ENCODE measurements at regions not wholly inside any gene's neighbourhood (a gene's known extent, or its start where the extent isn't known, plus 50 kb on each side); places are given as distances from the start of the nearest gene placed in this dataset.

DNA sequence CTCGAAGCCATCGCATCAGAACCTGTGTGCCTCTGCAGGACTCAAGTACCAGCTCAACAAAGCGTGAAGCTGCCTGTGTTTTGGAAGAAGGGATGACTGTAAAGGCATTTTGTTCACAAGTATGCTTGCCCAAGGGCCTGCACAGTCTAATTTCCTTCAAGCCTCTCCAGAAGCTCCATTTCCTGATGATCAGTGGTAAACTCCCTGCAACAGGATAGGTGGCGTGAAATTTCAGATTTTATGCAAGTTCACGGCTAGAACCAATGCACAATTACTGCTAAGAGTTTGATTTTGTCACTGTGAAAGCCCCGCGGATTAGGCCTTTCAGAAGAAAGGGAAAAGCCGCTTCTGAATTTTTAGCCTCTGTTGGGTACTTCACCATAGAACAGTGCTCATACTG lies 89.2 kb upstream of the TAPT1 start (continued):
- no peak for TF ChIP-seq ESRRA (IDR thresholded peaks at IDR 0.05; ENCODE audit: borderline replicate concordance, low read length)
- no peak for TF ChIP-seq ZSCAN20 (CRISPR knock-in tag; IDR thresholded peaks at IDR 0.05)

DNA sequence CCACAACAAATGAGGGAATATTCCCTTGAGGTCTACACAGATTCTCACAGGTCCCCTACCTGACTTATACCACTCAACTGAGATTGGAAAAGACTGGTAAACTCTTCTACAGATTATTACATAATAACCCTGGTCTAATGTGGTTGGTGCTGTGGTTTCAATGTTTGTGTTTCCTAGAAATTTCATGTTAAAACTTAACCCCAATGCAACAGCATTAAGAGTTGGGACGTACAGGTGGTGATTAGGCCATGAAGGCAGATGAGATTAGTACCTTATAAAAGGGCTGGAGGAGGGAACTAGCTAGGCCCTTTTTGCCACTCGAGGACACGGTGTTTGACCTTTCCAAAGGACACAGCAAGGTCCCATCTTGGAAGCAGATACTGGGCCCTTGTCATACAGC lies 84.3 kb upstream of the TAPT1 start:
- 4% methylated on average over 3 of the region's 3 CpGs for whole genome bisulfite sequencing (ENCODE audit: missing lambda C conversion rate)
- no peak for ATAC-seq
- no peak for FAIRE-seq
- no peak for DNase-seq (ENCODE audit: low read depth in 1 of 2, low spot score in 1 of 2)
- POLR2A ChIA-PET: no interaction called here
- CTCF ChIA-PET: no interaction called here
- no peaks in the 10 kb centered on the region for H3K4me1 ChIP-seq
- TF ChIP-seq PHF8 (IDR thresholded peaks at IDR 0.05; ENCODE audit: borderline replicate concordance, low read depth) (no peak), CHD2 (IDR thresholded peaks at IDR 0.05; ENCODE audit: low read length, partially characterized antibody) (no peak), HOXB13 (CRISPR knock-in tag; IDR thresholded peaks at IDR 0.05; ENCODE audit: low read depth) (no peak), RNF2 (IDR thresholded peaks at IDR 0.05; ENCODE audit: borderline replicate concordance, low read depth) (no peak), EHMT2 (IDR thresholded peaks at IDR 0.05; ENCODE audit: low read depth) (no peak), RCOR1 (IDR thresholded peaks at IDR 0.05; ENCODE audit: low read depth, low read length) (no peak), CHD4 (IDR thresholded peaks at IDR 0.05; ENCODE audit: borderline replicate concordance) (no peak), HEYL (CRISPR knock-in tag; IDR thresholded peaks at IDR 0.05) (no peak), POLR2AphosphoS2 (conservative IDR thresholded peaks at IDR 0.05; ENCODE audit: low read length) (no peak), TP53 (CRISPR knock-in tag; IDR thresholded peaks at IDR 0.05) (no peak), CEBPB (IDR thresholded peaks at IDR 0.05) (no peak), NFE2L2 (conservative IDR thresholded peaks at IDR 0.05; ENCODE audit: low read length) (no peak), ESRRA (IDR thresholded peaks at IDR 0.05; ENCODE audit: borderline replicate concordance, low read length) (no peak)
- H3K4me3 ChIP-seq: no peak overlapping the region
- H3K27ac ChIP-seq: no peak overlapping the region
- H3K4me2 ChIP-seq: no peak overlapping the region
- H3K9me3 ChIP-seq: no peaks in the 10 kb centered on the region

DNA sequence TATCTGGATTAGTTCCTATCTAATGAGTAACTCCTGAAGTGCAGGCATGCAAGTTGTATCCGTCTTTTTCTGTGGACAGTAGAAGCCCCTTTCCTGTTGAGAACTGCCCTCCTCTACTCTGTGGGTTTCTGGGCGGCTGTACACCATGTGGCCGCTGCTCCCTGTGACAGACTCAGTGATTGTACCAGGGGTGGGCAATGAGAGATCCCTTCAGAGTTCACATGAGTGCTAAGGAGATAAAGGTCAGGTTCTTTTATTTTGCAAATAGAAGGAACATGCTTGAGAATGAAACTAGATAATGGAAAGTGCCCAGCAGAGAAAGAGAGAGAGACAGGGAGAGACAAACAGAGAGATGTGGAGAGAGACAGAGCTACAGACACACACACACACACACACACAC lies 76.4 kb upstream of the TAPT1 start:
- POLR2A ChIA-PET: no interaction called here
- FAIRE-seq: no peak

DNA sequence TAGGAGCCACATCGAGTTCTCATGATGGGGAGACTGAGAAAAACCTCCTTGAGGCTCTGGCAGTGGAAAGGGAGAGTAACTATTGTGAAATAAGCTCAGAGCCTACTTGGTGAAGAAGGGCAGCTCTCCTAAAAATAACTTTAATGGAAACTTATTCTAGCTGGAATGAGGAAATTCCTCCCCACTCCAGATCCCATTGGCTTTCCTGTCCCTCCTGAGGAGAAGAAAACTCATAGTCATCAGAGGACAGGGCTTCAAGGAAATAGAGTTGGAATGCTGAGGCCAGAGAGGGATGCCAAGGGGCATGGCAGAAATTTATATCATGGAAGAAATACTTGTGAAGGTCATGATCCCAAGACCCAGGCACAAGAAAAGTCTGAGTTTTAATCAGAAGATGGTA lies 70.7 kb upstream of the TAPT1 start:
- Histone ChIP-seq H3K4me3 (no peak overlapping the region), H3K4me2 (no peak overlapping the region), H3K27ac (no peak overlapping the region), H3K4me1 (no peaks in the 10 kb centered on the region), H3K9me3 (no peaks in the 10 kb centered on the region)
- ChIA-PET POLR2A (no interaction called here), CTCF (no interaction called here)
- no peak for DNase-seq (ENCODE audit: low read depth in 1 of 2, low spot score in 1 of 2)
- TF ChIP-seq KDM5A (IDR thresholded peaks at IDR 0.05): no peak
- no peak for TF ChIP-seq ZFP36 (IDR thresholded peaks at IDR 0.05; ENCODE audit: borderline replicate concordance, partially characterized antibody)
- TF ChIP-seq, protein P1, sequence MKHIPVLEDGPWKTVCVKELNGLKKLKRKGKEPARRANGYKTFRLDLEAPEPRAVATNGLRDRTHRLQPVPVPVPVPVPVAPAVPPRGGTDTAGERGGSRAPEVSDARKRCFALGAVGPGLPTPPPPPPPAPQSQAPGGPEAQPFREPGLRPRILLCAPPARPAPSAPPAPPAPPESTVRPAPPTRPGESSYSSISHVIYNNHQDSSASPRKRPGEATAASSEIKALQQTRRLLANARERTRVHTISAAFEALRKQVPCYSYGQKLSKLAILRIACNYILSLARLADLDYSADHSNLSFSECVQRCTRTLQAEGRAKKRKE (CRISPR knock-in tag; IDR thresholded peaks at IDR 0.05; ENCODE audit: low read depth): no peak
- TF ChIP-seq KDM1A (IDR thresholded peaks at IDR 0.05; ENCODE audit: low read depth): no peak
- TF ChIP-seq, protein P2, sequence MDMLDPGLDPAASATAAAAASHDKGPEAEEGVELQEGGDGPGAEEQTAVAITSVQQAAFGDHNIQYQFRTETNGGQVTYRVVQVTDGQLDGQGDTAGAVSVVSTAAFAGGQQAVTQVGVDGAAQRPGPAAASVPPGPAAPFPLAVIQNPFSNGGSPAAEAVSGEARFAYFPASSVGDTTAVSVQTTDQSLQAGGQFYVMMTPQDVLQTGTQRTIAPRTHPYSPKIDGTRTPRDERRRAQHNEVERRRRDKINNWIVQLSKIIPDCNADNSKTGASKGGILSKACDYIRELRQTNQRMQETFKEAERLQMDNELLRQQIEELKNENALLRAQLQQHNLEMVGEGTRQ (IDR thresholded peaks at IDR 0.05): no peak
- TF ChIP-seq FOSB (CRISPR knock-in tag; IDR thresholded peaks at IDR 0.05): no peak
- TF ChIP-seq, protein P3, sequence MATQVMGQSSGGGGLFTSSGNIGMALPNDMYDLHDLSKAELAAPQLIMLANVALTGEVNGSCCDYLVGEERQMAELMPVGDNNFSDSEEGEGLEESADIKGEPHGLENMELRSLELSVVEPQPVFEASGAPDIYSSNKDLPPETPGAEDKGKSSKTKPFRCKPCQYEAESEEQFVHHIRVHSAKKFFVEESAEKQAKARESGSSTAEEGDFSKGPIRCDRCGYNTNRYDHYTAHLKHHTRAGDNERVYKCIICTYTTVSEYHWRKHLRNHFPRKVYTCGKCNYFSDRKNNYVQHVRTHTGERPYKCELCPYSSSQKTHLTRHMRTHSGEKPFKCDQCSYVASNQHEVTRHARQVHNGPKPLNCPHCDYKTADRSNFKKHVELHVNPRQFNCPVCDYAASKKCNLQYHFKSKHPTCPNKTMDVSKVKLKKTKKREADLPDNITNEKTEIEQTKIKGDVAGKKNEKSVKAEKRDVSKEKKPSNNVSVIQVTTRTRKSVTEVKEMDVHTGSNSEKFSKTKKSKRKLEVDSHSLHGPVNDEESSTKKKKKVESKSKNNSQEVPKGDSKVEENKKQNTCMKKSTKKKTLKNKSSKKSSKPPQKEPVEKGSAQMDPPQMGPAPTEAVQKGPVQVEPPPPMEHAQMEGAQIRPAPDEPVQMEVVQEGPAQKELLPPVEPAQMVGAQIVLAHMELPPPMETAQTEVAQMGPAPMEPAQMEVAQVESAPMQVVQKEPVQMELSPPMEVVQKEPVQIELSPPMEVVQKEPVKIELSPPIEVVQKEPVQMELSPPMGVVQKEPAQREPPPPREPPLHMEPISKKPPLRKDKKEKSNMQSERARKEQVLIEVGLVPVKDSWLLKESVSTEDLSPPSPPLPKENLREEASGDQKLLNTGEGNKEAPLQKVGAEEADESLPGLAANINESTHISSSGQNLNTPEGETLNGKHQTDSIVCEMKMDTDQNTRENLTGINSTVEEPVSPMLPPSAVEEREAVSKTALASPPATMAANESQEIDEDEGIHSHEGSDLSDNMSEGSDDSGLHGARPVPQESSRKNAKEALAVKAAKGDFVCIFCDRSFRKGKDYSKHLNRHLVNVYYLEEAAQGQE (IDR thresholded peaks at IDR 0.05): no peak
- no peak for TF ChIP-seq MAFK (IDR thresholded peaks at IDR 0.05; ENCODE audit: partially characterized antibody)
- no peak for TF ChIP-seq RARB (CRISPR knock-in tag; IDR thresholded peaks at IDR 0.05)
- TF ChIP-seq, protein P4, sequence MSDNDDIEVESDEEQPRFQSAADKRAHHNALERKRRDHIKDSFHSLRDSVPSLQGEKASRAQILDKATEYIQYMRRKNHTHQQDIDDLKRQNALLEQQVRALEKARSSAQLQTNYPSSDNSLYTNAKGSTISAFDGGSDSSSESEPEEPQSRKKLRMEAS (IDR thresholded peaks at IDR 0.05): no peak
- no peak for TF ChIP-seq RAD21 (conservative IDR thresholded peaks at IDR 0.05 in 1 of 2, IDR thresholded peaks at IDR 0.05 in 1 of 2)
- TF ChIP-seq HOXB13 (CRISPR knock-in tag; IDR thresholded peaks at IDR 0.05; ENCODE audit: low read depth): no peak
- WGBS (ENCODE audit: missing lambda C conversion rate): 0% methylated on average over 1 of the region's 1 CpG
- ATAC-seq: no peak
- FAIRE-seq: no peak

More for the DNA sequence above, 76.4 kb upstream of the TAPT1 start:
- no peak overlapping the region for H3K4me2 ChIP-seq
- no peaks in the 10 kb centered on the region for H3K9me3 ChIP-seq
- H3K4me3 ChIP-seq: no peak overlapping the region
- CTCF ChIA-PET: no interaction called here
- H3K27ac ChIP-seq: no peak overlapping the region
- WGBS (ENCODE audit: missing lambda C conversion rate): 0% methylated on average over 3 of the region's 3 CpGs
- H3K4me1 ChIP-seq: no peaks in the 10 kb centered on the region
- DNase-seq (ENCODE audit: low read depth in 1 of 2, low spot score in 1 of 2): no peak
- TF ChIP-seq HOXB13 (CRISPR knock-in tag; IDR thresholded peaks at IDR 0.05; ENCODE audit: low read depth) (no peak), RFX5 (IDR thresholded peaks at IDR 0.05) (no peak), SMC3 (IDR thresholded peaks at IDR 0.05) (no peak), ESRRA (IDR thresholded peaks at IDR 0.05; ENCODE audit: borderline replicate concordance, low read length) (no peak), HEYL (CRISPR knock-in tag; IDR thresholded peaks at IDR 0.05) (no peak), KDM5A (IDR thresholded peaks at IDR 0.05) (no peak), FOSB (CRISPR knock-in tag; IDR thresholded peaks at IDR 0.05) (no peak), EP300 (IDR thresholded peaks at IDR 0.05) (no peak), KDM1A (IDR thresholded peaks at IDR 0.05; ENCODE audit: low read depth) (no peak), RARB (CRISPR knock-in tag; IDR thresholded peaks at IDR 0.05) (no peak)
- no peak for ATAC-seq
